Activated CD8-positive, alpha-beta T cell treated with anti-CD3 and anti-CD28 coated beads for 36 hours (primary cell): ENCODE measurements at regions not wholly inside any gene's neighbourhood (a gene's known extent, or its start where the extent isn't known, plus 50 kb on each side); places are given as distances from the start of the nearest gene placed in this dataset.

ENCODE experiments used
- ATAC-seq: fragments of 200-7000 bp; cut with Tn5 transposase; one replicate; pipeline ENCODE4 v1.10.0; 2021; ENCODE audit warnings: mild to moderate bottlenecking, moderate library complexity
- CTCF ChIA-PET: fragments of 350-600 bp; sonication (Branson Sonifier 250); formaldehyde crosslinking; loops from one replicate; lab custom pipeline; 2021; ENCODE audit warnings: antibody characterized with exemption; lab: Charles Lee
- POLR2A ChIA-PET: fragments of 350-600 bp; sonication (Branson Sonifier 250); formaldehyde crosslinking; loops from one replicate; lab custom pipeline; 2021; ENCODE audit warnings: antibody characterized with exemption; lab: Charles Lee
- DNase-seq: peaks from one replicate; pipeline ENCODE4 v3.0.0-alpha.2; 2020
- H3K27ac Mint-ChIP-seq: one replicate; pipeline ENCODE4 v1.8.0; 2021; ENCODE audit warnings: mild to moderate bottlenecking, mixed read lengths
- H3K27me3 Mint-ChIP-seq: one replicate; pipeline ENCODE4 v1.8.0; 2021; ENCODE audit warnings: mixed read lengths
- H3K36me3 Mint-ChIP-seq: one replicate; pipeline ENCODE4 v1.8.0; 2021; ENCODE audit warnings: low read depth, mixed read lengths
- H3K4me1 Mint-ChIP-seq: one replicate; pipeline ENCODE4 v1.8.0; 2021; ENCODE audit warnings: low read depth, mixed read lengths
- H3K4me3 Mint-ChIP-seq: one replicate; pipeline ENCODE4 v1.8.0; 2021; ENCODE audit warnings: mild to moderate bottlenecking, moderate library complexity, mixed read lengths
- H3K9me3 Mint-ChIP-seq: one replicate; pipeline ENCODE4 v1.8.0; 2021; ENCODE audit warnings: mixed read lengths
- CTCF ChIP-seq: fragments of 200-600 bp; IDR thresholded peaks from one replicate; pipeline ENCODE4 v1.8.0; 2022; ENCODE audit warnings: antibody characterized with exemption, mild to moderate bottlenecking
- intact Hi-C: fragments of 100-400 bp; cut with micrococcal nuclease; formaldehyde crosslinking; loops from one replicate; pipeline ENCODE4 v1.10.0; 2022

- H3K4me1 Mint-ChIP-seq = peaks cover 9% of the 10 kb centered on the region
- no peak for ATAC-seq
These were observed 125.3 kb downstream of the TSHZ3 start for GRCh38 chr19:31223740-31224534.

GRCh38 chr19:31220540-31220939 is 128.7 kb downstream of the TSHZ3 start:
- H3K4me1 Mint-ChIP-seq = peaks cover 11% of the 10 kb centered on the region

More at GRCh38 chr19:31223740-31224534, 125.3 kb downstream of the TSHZ3 start:
- TF ChIP-seq CTCF = no peak
- ChIA-PET POLR2A (no interaction called here), CTCF (no interaction called here)
- H3K36me3 Mint-ChIP-seq = no peaks in the 10 kb centered on the region
- DNase-seq = no peak
- peaks cover 3% of the 10 kb centered on the region for H3K27me3 Mint-ChIP-seq
- H3K9me3 Mint-ChIP-seq = peaks cover 2% of the 10 kb centered on the region
- no peak overlapping the region for H3K27ac Mint-ChIP-seq
- H3K4me3 Mint-ChIP-seq = no peak overlapping the region
- intact Hi-C loops = no loop called here

GRCh38 chr19:31214997-31215396 is 134.2 kb downstream of the TSHZ3 start:
- CTCF ChIA-PET = interaction anchor here (1.0 to 1.1 kb wide), 2 partner anchors 136 to 532 kb away, joined by 3 read pairs; no protein-coding TSS in a partner anchor
- POLR2A ChIA-PET = no interaction called here
- peak overlapping the region; percentile 98 for H3K27ac Mint-ChIP-seq
- peaks cover 24% of the 10 kb centered on the region for H3K4me1 Mint-ChIP-seq
- TF ChIP-seq CTCF = no peak
- peaks cover 1% of the 10 kb centered on the region for H3K36me3 Mint-ChIP-seq
- no peaks in the 10 kb centered on the region for H3K27me3 Mint-ChIP-seq
- DNase-seq = no peak
- ATAC-seq = peak; percentile 38
- intact Hi-C loops = loop anchor here (10.0 kb wide), 1 partner anchor 140 kb away; no protein-coding TSS in a partner anchor
- peaks cover 5% of the 10 kb centered on the region for H3K9me3 Mint-ChIP-seq
- no peak overlapping the region for H3K4me3 Mint-ChIP-seq

More at GRCh38 chr19:31220540-31220939, 128.7 kb downstream of the TSHZ3 start:
- ATAC-seq = peak; percentile 86
- Mint-ChIP-seq H3K27ac (no peak overlapping the region), H3K36me3 (no peaks in the 10 kb centered on the region), H3K4me3 (no peak overlapping the region), H3K9me3 (peaks cover 2% of the 10 kb centered on the region), H3K27me3 (no peaks in the 10 kb centered on the region)
- no peak for TF ChIP-seq CTCF
- ChIA-PET POLR2A (no interaction called here), CTCF (no interaction called here)
- intact Hi-C loops = no loop called here
- DNase-seq = peak; percentile 58

GRCh38 chr19:31214086-31214485 is 135.2 kb downstream of the TSHZ3 start:
- Mint-ChIP-seq H3K4me3 (peak overlapping the region; percentile 64), H3K4me1 (peaks cover 22% of the 10 kb centered on the region), H3K27ac (peak overlapping the region; percentile 98), H3K27me3 (no peaks in the 10 kb centered on the region), H3K36me3 (peaks cover 1% of the 10 kb centered on the region), H3K9me3 (peaks cover 5% of the 10 kb centered on the region)
- POLR2A ChIA-PET = interaction anchor here (0.6 kb wide), 1 partner anchor 133 kb away, joined by 3 read pairs; no protein-coding TSS in a partner anchor
- CTCF ChIA-PET = interaction anchor here (1.1 kb wide), 1 partner anchor 136 kb away, joined by 3 read pairs; no protein-coding TSS in a partner anchor
- ATAC-seq = peak; percentile 94
- DNase-seq = peak; percentile 97
- intact Hi-C loops = loop anchor here (10.0 kb wide), 1 partner anchor 141 kb away; no protein-coding TSS in a partner anchor
- TF ChIP-seq CTCF = no peak

- no peak for TF ChIP-seq CTCF
- DNase-seq (no peak), ATAC-seq (no peak)
- Mint-ChIP-seq H3K27ac (no peak overlapping the region), H3K36me3 (peaks cover 1% of the 10 kb centered on the region), H3K27me3 (no peaks in the 10 kb centered on the region), H3K4me3 (no peak overlapping the region), H3K4me1 (peaks cover 20% of the 10 kb centered on the region), H3K9me3 (peaks cover 5% of the 10 kb centered on the region)
- ChIA-PET CTCF (no interaction called here), POLR2A (no interaction called here)
- intact Hi-C loops = loop anchor here (10.0 kb wide), 1 partner anchor 144 kb away; no protein-coding TSS in a partner anchor
These were observed 138.1 kb downstream of the TSHZ3 start for GRCh38 chr19:31211088-31211487.
